ENCODE measurements at regions not wholly inside any gene's neighbourhood (a gene's known extent, or its start where the extent isn't known, plus 50 kb on each side); places are given as distances from the start of the nearest gene placed in this dataset.

DNA sequence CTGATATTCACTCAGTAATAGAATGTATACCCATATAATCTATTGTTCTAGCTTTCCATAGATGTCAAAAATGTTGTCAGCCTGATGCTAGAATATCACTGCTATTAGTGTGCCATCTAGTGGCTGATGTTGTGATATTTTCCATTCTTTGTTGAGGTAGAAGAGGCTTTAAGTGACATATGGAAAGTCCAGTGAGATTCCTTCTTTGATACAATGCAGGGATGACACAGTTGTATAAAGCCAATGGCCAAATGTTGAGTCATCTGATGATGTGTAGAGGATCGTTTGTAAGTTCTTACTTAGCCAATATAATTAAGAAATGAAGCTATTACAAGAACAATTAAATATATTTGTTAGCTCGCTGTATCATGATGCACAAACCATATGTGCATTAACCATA, 58.1 kb upstream of the PCED1B start:
- H3K27ac ChIP-seq: no peak overlapping the region
- no peaks in the 10 kb centered on the region for H3K4me1 ChIP-seq
- DNase-seq: no peak
- 54 to 58% methylated on average over 2 of the region's 2 CpGs for WGBS, 2 donors
- intact Hi-C loops (cut with DNase I; ENCODE audit: low total_unique reads): no loop called here
- no peaks in the 10 kb centered on the region for H3K36me3 ChIP-seq (ENCODE audit: low read depth, missing control alignments)
- no peaks in the 10 kb centered on the region for H3K9me3 ChIP-seq
- no peak overlapping the region for H3K4me3 ChIP-seq
- no peaks in the 10 kb centered on the region for H3K27me3 ChIP-seq
- TF ChIP-seq POLR2A (IDR thresholded peaks at IDR 0.05): no peak
- TF ChIP-seq CTCF (IDR thresholded peaks at IDR 0.05): peak; percentile 45 to 70 (median 67)

GRCh38 chr12:47022296-47022695, 57.1 kb upstream of the PCED1B start:
- Histone ChIP-seq H3K27ac (no peak overlapping the region), H3K9me3 (no peaks in the 10 kb centered on the region), H3K36me3 (ENCODE audit: low read depth, missing control alignments) (no peaks in the 10 kb centered on the region), H3K4me1 (no peaks in the 10 kb centered on the region), H3K4me3 (no peak overlapping the region), H3K27me3 (no peaks in the 10 kb centered on the region)
- TF ChIP-seq POLR2A (IDR thresholded peaks at IDR 0.05) (no peak), CTCF (IDR thresholded peaks at IDR 0.05) (no peak)
- intact Hi-C loops (cut with DNase I; ENCODE audit: low total_unique reads): no loop called here
- 40 to 61% methylated on average over 2 of the region's 2 CpGs for WGBS, 2 donors
- no peak for DNase-seq

DNA sequence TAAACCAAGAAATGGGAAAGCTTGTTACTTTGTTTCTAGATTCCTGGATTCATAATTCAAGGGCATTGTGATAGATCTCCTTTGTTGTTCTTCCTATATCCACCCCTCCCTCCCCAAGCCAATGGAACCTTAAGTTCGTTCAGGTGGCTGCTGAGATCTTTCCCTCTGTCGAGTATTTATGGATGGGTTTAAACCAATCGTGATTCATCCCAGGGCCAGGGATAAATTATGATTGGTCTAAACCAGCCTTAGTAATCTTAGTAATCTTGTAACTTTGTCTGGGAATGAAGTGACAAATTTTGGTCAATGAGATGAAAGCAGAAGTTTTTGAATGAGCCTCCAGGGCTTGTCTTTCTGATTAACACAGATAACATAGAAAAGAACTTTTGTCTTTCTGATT, 56.1 kb upstream of the PCED1B start:
- Histone ChIP-seq H3K9me3 (no peaks in the 10 kb centered on the region), H3K4me3 (no peak overlapping the region), H3K36me3 (ENCODE audit: low read depth, missing control alignments) (no peaks in the 10 kb centered on the region), H3K27me3 (no peaks in the 10 kb centered on the region), H3K4me1 (no peaks in the 10 kb centered on the region), H3K27ac (peak overlapping the region; percentile 14 to 23)
- intact Hi-C loops (cut with DNase I; ENCODE audit: low total_unique reads): no loop called here
- WGBS, 2 donors: 54 to 65% methylated on average over 3 of the region's 3 CpGs
- no peak for DNase-seq
- no peak for TF ChIP-seq POLR2A (IDR thresholded peaks at IDR 0.05)
- TF ChIP-seq CTCF (IDR thresholded peaks at IDR 0.05): no peak

DNA sequence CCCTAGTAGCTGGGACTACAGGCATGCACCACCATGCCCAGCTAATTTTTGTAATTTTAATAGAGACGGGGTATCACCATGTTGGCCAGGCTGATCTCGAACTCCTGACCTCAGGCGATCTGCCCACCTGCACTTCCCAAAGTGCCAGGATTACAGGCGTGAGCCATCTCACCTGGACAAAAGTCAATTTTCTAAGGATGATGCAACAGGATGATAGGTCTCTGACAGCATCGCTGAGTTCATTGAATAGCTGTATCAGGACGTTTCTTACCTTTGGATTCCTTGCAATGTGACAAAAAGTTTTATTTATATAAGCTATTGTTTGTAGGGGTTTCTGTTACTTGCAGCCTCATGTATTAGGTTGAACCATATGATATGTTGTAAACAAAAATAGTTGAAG, 55.5 kb upstream of the PCED1B start:
- Histone ChIP-seq H3K36me3 (ENCODE audit: low read depth, missing control alignments) (no peaks in the 10 kb centered on the region), H3K27me3 (no peaks in the 10 kb centered on the region), H3K4me3 (no peak overlapping the region), H3K4me1 (no peaks in the 10 kb centered on the region), H3K27ac (peak overlapping the region; percentile 14 to 38), H3K9me3 (no peaks in the 10 kb centered on the region)
- TF ChIP-seq POLR2A (IDR thresholded peaks at IDR 0.05) (no peak), CTCF (IDR thresholded peaks at IDR 0.05) (no peak)
- 81% methylated on average over 6 of the region's 6 CpGs for WGBS, 2 donors
- intact Hi-C loops (cut with DNase I; ENCODE audit: low total_unique reads): no loop called here
- no peak for DNase-seq

GRCh38 chr12:47024463-47024862, 55.0 kb upstream of the PCED1B start:
- Histone ChIP-seq H3K27me3 (no peaks in the 10 kb centered on the region), H3K4me1 (no peaks in the 10 kb centered on the region), H3K36me3 (ENCODE audit: low read depth, missing control alignments) (no peaks in the 10 kb centered on the region), H3K9me3 (no peaks in the 10 kb centered on the region), H3K27ac (peak overlapping the region in 1 of 2 donors; percentile 38), H3K4me3 (no peak overlapping the region)
- DNase-seq: peak; percentile 90
- 42 to 48% methylated on average over 2 of the region's 2 CpGs for whole genome bisulfite sequencing, 2 donors
- TF ChIP-seq POLR2A (IDR thresholded peaks at IDR 0.05): no peak
- no peak for TF ChIP-seq CTCF (IDR thresholded peaks at IDR 0.05)
- intact Hi-C loops (cut with DNase I; ENCODE audit: low total_unique reads): no loop called here

All from testis (tissue), 2 donors.